HEK293 (cell line): ENCODE measurements at regions not wholly inside any gene's neighbourhood (a gene's known extent, or its start where the extent isn't known, plus 50 kb on each side); places are given as distances from the start of the nearest gene placed in this dataset.

ENCODE experiments used
- INSM2 ChIP-seq: fragments of 450-650 bp; formaldehyde crosslinking; IDR thresholded peaks from 2 replicates; pipeline ENCODE4 v1.5.1; 2016; ENCODE audit warnings: missing biosample characterization, missing genetic modification characterization
- OSR2 ChIP-seq: fragments of 450-650 bp; formaldehyde crosslinking; IDR thresholded peaks from 2 replicates; pipeline ENCODE4 v1.5.1; 2016; ENCODE audit warnings: missing biosample characterization, missing genetic modification characterization
- PRDM10 ChIP-seq: fragments of 450-650 bp; formaldehyde crosslinking; IDR thresholded peaks from 2 replicates; pipeline ENCODE4 v1.5.1; 2016; ENCODE audit warnings: missing biosample characterization, missing genetic modification characterization
- REST ChIP-seq: fragments of 450-650 bp; formaldehyde crosslinking; IDR thresholded peaks from 2 replicates; pipeline ENCODE4 v1.5.1; 2016; ENCODE audit warnings: missing biosample characterization, missing genetic modification characterization
- ZNF350 ChIP-seq: fragments of 450-650 bp; formaldehyde crosslinking; IDR thresholded peaks from 2 replicates; pipeline ENCODE4 v1.5.0; 2017; ENCODE audit warnings: missing biosample characterization, mild to moderate bottlenecking, missing genetic modification characterization
- ZNF549 ChIP-seq: fragments of 450-650 bp; IDR thresholded peaks from 2 replicates; pipeline ENCODE4 v1.5.1; 2018; ENCODE audit warnings: missing biosample characterization, missing genetic modification characterization, mild to moderate bottlenecking, inconsistent platforms, moderate library complexity
- ZNF785 ChIP-seq: fragments of 450-650 bp; formaldehyde crosslinking; IDR thresholded peaks from 2 replicates; pipeline ENCODE4 v1.5.1; 2016; ENCODE audit warnings: missing biosample characterization, missing genetic modification characterization

- TF ChIP-seq PRDM10 (tag by site-specific recombination), result no peak
- TF ChIP-seq REST (tag by site-specific recombination), result no peak
- no peak for TF ChIP-seq ZNF350
- TF ChIP-seq ZNF549 (tag by site-specific recombination), result no peak
- TF ChIP-seq ZNF785 (tag by site-specific recombination), result no peak
- TF ChIP-seq OSR2 (tag by site-specific recombination), result no peak
- TF ChIP-seq INSM2 (tag by site-specific recombination), result no peak
Measured at GRCh38 chr2:120793682-120794403, 58.2 kb downstream of the GLI2 start.
